SK-MEL-5 (cell line): ENCODE measurements at regions not wholly inside any gene's neighbourhood (a gene's known extent, or its start where the extent isn't known, plus 50 kb on each side); places are given as distances from the start of the nearest gene placed in this dataset.

Source experiments
- DNase-seq: peaks from one replicate; pipeline ENCODE4 v3.0.0-alpha.2; 2016; ENCODE audit warnings: low read depth, low spot score
- in situ Hi-C: cut with HindIII; loops from 2 replicates; pipeline ENCODE4 v1.10.0; 2016; ENCODE audit warnings: low sequenced_read_pairs, high pct_unique_total_duplicates, low pct_unique_long_range_greater_than_20kb

GRCh38 chr11:115912484-115912945 is 408.3 kb upstream of the CADM1 start:
- DNase-seq: no peak
- in situ Hi-C loops: no loop called here

GRCh38 chr11:115911613-115912346 is 407.6 kb upstream of the CADM1 start:
- in situ Hi-C loops: no loop called here
- DNase-seq: no peak

- in situ Hi-C loops: no loop called here
- DNase-seq: no peak
Observed at GRCh38 chr11:115910379-115910778, 406.2 kb upstream of the CADM1 start.

GRCh38 chr11:115906171-115906570 is 402.0 kb upstream of the CADM1 start:
- in situ Hi-C loops: no loop called here
- no peak for DNase-seq

- in situ Hi-C loops: no loop called here
Observed at GRCh38 chr11:115905341-115906000, 401.3 kb upstream of the CADM1 start.

GRCh38 chr11:115903179-115903578 is 399.0 kb upstream of the CADM1 start:
- no peak for DNase-seq
- in situ Hi-C loops: no loop called here

More at GRCh38 chr11:115905341-115906000, 401.3 kb upstream of the CADM1 start:
- no peak for DNase-seq

- in situ Hi-C loops: no loop called here
- no peak for DNase-seq
Observed at GRCh38 chr11:115901069-115901468, 396.9 kb upstream of the CADM1 start.

- no peak for DNase-seq
- in situ Hi-C loops: no loop called here
Observed at GRCh38 chr11:115900111-115900510, 395.9 kb upstream of the CADM1 start.

- no peak for DNase-seq
- in situ Hi-C loops: no loop called here
Observed at GRCh38 chr11:115897707-115898106, 393.5 kb upstream of the CADM1 start.

GRCh38 chr11:115896084-115896483 is 391.9 kb upstream of the CADM1 start:
- in situ Hi-C loops: no loop called here
- DNase-seq: no peak

- in situ Hi-C loops: no loop called here
- DNase-seq: no peak
Observed at GRCh38 chr11:115895594-115895993, 391.4 kb upstream of the CADM1 start.

GRCh38 chr11:115894176-115894575 is 390.0 kb upstream of the CADM1 start:
- DNase-seq: no peak
- in situ Hi-C loops: no loop called here

GRCh38 chr11:115893461-115894099 is 389.4 kb upstream of the CADM1 start:
- no peak for DNase-seq
- in situ Hi-C loops: no loop called here

GRCh38 chr11:115892016-115892415 is 387.8 kb upstream of the CADM1 start:
- no peak for DNase-seq
- in situ Hi-C loops: no loop called here

GRCh38 chr11:115891581-115891980 is 387.4 kb upstream of the CADM1 start:
- in situ Hi-C loops: no loop called here
- DNase-seq: no peak

GRCh38 chr11:115890500-115890899 is 386.3 kb upstream of the CADM1 start:
- DNase-seq: no peak
- in situ Hi-C loops: no loop called here

- in situ Hi-C loops: no loop called here
- no peak for DNase-seq
Observed at GRCh38 chr11:115889712-115890111, 385.5 kb upstream of the CADM1 start.

GRCh38 chr11:115887727-115888126 is 383.5 kb upstream of the CADM1 start:
- in situ Hi-C loops: no loop called here
- DNase-seq: no peak

GRCh38 chr11:115887316-115887715 is 383.1 kb upstream of the CADM1 start:
- no peak for DNase-seq
- in situ Hi-C loops: no loop called here
